Lower lobe of right lung (tissue), 2 donors: ENCODE measurements at regions not wholly inside any gene's neighbourhood (a gene's known extent, or its start where the extent isn't known, plus 50 kb on each side); places are given as distances from the start of the nearest gene placed in this dataset.
A peak's percentile ranks its signal among the peaks of the same experiment; 100 is the strongest.

Experiments
- ATAC-seq, 2 donors: fragments of 200-7000 bp; cut with Tn5 transposase; one replicate each; pipeline ENCODE4 v1.9.1; 2020 to 2022; ENCODE audit warnings: mild to moderate bottlenecking in 2 of 2, moderate library complexity in 2 of 2
- DNase-seq: peaks from one replicate; pipeline ENCODE4 v3.0.0-alpha.2; 2020
- H3K27ac ChIP-seq: fragments of 200-600 bp; one replicate; pipeline ENCODE4 v1.8.0; 2022
- H3K27me3 ChIP-seq: fragments of 200-600 bp; one replicate; pipeline ENCODE4 v1.8.0; 2022; ENCODE audit warnings: low read depth
- H3K36me3 ChIP-seq: fragments of 200-600 bp; one replicate; pipeline ENCODE4 v1.8.0; 2022; ENCODE audit warnings: mild to moderate bottlenecking
- H3K4me1 ChIP-seq: fragments of 200-600 bp; one replicate; pipeline ENCODE4 v1.8.0; 2022
- H3K4me3 ChIP-seq: fragments of 200-600 bp; one replicate; pipeline ENCODE4 v1.8.0; 2022; ENCODE audit warnings: mild to moderate bottlenecking
- H3K9me3 ChIP-seq: fragments of 200-600 bp; one replicate; pipeline ENCODE4 v1.8.0; 2022
- intact Hi-C: fragments of 100-400 bp; cut with DNase I; formaldehyde crosslinking; loops from one replicate; pipeline ENCODE4 v1.11.0; 2022
- TF ChIP-seq, protein P1 (sequence below): fragments of 200-600 bp; IDR thresholded peaks from one replicate; pipeline ENCODE4 v1.8.0; 2022; ENCODE audit warnings: antibody characterized with exemption, mild to moderate bottlenecking
- donor health status: DM: no; HTN: yes; CAD: no; lungs with severe emphysema.

GRCh38 chr6:14626556-14626955, 509.0 kb downstream of the CD83 start:
- H3K4me1 ChIP-seq = peaks cover 11% of the 10 kb centered on the region
- H3K27ac ChIP-seq = no peak overlapping the region
- H3K4me3 ChIP-seq = no peak overlapping the region
- TF ChIP-seq, protein P1, sequence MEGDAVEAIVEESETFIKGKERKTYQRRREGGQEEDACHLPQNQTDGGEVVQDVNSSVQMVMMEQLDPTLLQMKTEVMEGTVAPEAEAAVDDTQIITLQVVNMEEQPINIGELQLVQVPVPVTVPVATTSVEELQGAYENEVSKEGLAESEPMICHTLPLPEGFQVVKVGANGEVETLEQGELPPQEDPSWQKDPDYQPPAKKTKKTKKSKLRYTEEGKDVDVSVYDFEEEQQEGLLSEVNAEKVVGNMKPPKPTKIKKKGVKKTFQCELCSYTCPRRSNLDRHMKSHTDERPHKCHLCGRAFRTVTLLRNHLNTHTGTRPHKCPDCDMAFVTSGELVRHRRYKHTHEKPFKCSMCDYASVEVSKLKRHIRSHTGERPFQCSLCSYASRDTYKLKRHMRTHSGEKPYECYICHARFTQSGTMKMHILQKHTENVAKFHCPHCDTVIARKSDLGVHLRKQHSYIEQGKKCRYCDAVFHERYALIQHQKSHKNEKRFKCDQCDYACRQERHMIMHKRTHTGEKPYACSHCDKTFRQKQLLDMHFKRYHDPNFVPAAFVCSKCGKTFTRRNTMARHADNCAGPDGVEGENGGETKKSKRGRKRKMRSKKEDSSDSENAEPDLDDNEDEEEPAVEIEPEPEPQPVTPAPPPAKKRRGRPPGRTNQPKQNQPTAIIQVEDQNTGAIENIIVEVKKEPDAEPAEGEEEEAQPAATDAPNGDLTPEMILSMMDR = no peak
- ATAC-seq (no peak), DNase-seq (no peak)
- no peaks in the 10 kb centered on the region for H3K9me3 ChIP-seq
- no peaks in the 10 kb centered on the region for H3K36me3 ChIP-seq
- H3K27me3 ChIP-seq = peaks cover 3% of the 10 kb centered on the region
- intact Hi-C loops = no loop called here

DNA sequence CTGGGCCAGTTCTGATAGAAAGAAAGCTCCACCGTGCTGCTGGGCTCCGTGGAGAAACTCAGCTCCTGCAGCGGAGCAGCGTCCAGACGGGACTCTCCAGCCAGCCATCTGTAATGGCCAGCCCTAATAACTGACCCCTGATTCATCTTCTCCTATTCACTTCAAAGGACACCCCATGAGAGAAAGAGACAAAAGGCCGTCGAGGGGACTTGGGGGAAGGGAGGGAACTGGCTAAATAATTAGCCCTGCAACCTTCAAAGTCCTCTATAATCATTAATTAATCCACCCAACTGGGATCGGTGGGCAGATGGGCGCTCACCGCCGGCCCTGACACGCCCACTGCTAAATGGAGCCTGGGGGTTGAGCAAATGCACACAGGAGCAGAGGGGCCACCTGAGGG, 512.4 kb downstream of the CD83 start:
- no peak overlapping the region for H3K4me3 ChIP-seq

GRCh38 chr6:14633479-14633878, 515.9 kb downstream of the CD83 start:
- H3K4me3 ChIP-seq = no peak overlapping the region
- TF ChIP-seq, protein P1 = no peak
- H3K9me3 ChIP-seq = no peaks in the 10 kb centered on the region
- DNase-seq (no peak), ATAC-seq (no peak)
- no peaks in the 10 kb centered on the region for H3K36me3 ChIP-seq
- H3K27ac ChIP-seq = no peak overlapping the region
- intact Hi-C loops = no loop called here
- peaks cover 2% of the 10 kb centered on the region for H3K4me1 ChIP-seq
- peaks cover 7% of the 10 kb centered on the region for H3K27me3 ChIP-seq

More for the DNA sequence above, 512.4 kb downstream of the CD83 start:
- Histone ChIP-seq H3K36me3 (no peaks in the 10 kb centered on the region), H3K4me1 (no peaks in the 10 kb centered on the region), H3K9me3 (no peaks in the 10 kb centered on the region), H3K27ac (no peak overlapping the region), H3K27me3 (peaks cover 7% of the 10 kb centered on the region)
- DNase-seq = no peak
- intact Hi-C loops = no loop called here
- TF ChIP-seq, protein P1 = no peak
- no peak for ATAC-seq

DNA sequence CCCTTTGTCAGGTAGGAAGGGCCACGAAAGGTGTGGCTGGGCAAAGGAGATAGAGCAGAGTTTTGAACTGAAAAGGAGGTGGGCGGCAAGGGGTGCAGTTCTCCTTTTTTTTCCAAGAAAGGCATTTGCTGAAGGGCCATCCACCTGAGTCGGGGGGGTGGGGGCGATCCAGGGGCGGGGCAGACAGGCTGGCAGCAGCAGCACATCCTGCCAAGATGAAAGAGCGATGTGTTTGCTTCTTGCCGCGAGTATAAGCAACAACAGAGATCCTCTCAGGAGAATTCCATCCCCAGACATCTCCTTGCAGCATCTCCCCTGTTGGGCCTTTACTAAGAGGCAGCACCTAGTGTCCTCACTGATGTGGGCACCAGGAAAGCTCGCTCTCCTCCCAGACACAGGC, 516.5 kb downstream of the CD83 start:
- ATAC-seq (no peak), DNase-seq (no peak)
- H3K27me3 ChIP-seq = peaks cover 7% of the 10 kb centered on the region
- H3K27ac ChIP-seq = no peak overlapping the region
- peaks cover 8% of the 10 kb centered on the region for H3K4me1 ChIP-seq
- intact Hi-C loops = no loop called here
- no peaks in the 10 kb centered on the region for H3K9me3 ChIP-seq
- no peak overlapping the region for H3K4me3 ChIP-seq
- TF ChIP-seq, protein P1 = no peak
- no peaks in the 10 kb centered on the region for H3K36me3 ChIP-seq

DNA sequence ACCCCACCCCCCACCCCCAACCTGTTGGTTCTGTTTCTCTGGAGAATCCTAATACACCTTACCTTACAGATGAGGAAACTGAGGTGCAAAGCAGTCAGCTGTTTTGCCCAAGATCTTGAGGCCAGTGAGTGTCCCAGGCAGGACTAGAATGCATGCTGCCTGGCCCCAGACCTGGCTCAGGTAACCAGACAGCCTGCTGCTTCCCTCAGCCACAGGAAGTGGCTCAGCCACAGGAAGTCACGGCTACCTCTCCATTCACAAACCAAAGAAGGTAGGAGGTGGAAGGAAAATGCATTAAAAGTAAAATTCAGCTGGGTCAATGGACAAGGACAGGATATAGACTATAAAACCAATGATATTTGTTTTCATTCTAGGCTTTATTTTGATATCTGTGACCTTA, 517.6 kb downstream of the CD83 start:
- peaks cover 7% of the 10 kb centered on the region for H3K27me3 ChIP-seq
- H3K36me3 ChIP-seq = no peaks in the 10 kb centered on the region
- no peak overlapping the region for H3K27ac ChIP-seq
- DNase-seq (no peak), ATAC-seq (peak in 1 of 2 donors; percentile 30)
- TF ChIP-seq, protein P1 = no peak
- H3K9me3 ChIP-seq = no peaks in the 10 kb centered on the region
- peaks cover 19% of the 10 kb centered on the region for H3K4me1 ChIP-seq
- H3K4me3 ChIP-seq = no peak overlapping the region
- intact Hi-C loops = no loop called here
